GM23338 (cell line): ENCODE measurements at regions not wholly inside any gene's neighbourhood (a gene's known extent, or its start where the extent isn't known, plus 50 kb on each side); places are given as distances from the start of the nearest gene placed in this dataset.

Experiments
- ATAC-seq: fragments of 200-7000 bp; cut with Tn5 transposase; 3 replicates; pipeline ENCODE4 v1.9.1; 2020
- DNase-seq: peaks from one replicate; pipeline ENCODE4 v3.0.0-alpha.2; 2015; ENCODE audit warnings: low spot score
- H2AFZ ChIP-seq: fragments of 200-600 bp; sonication (generic); 2 replicates; pipeline ENCODE4 v1.8.0; 2016; ENCODE audit warnings: antibody characterized with exemption, mild to moderate bottlenecking, moderate library complexity
- H3F3A ChIP-seq: fragments of 200-600 bp; sonication (generic); replicated peaks from 2 replicates; pipeline ENCODE4 v1.8.0; 2017; ENCODE audit warnings: antibody characterized with exemption, mixed run types, low read depth
- H3K27ac ChIP-seq: fragments of 200-600 bp; sonication (generic); 2 replicates; pipeline ENCODE4 v1.6.1; 2016; ENCODE audit warnings: low read depth
- H3K27me3 ChIP-seq: fragments of 200-600 bp; sonication (generic); 2 replicates; pipeline ENCODE4 v1.8.0; 2016; ENCODE audit warnings: mild to moderate bottlenecking, mixed run types, moderate library complexity; ENCODE audit not compliant: insufficient read depth
- H3K36me3 ChIP-seq: fragments of 200-600 bp; sonication (generic); 2 replicates; pipeline ENCODE4 v1.8.0; 2016; ENCODE audit warnings: mild to moderate bottlenecking; ENCODE audit not compliant: insufficient read depth
- H3K4me1 ChIP-seq: fragments of 200-600 bp; sonication (generic); 2 replicates; pipeline ENCODE4 v1.8.0; 2016; ENCODE audit warnings: mild to moderate bottlenecking, moderate library complexity; ENCODE audit not compliant: insufficient read depth
- H3K4me2 ChIP-seq: fragments of 200-600 bp; sonication (generic); 2 replicates; pipeline ENCODE4 v1.7.1; 2017; ENCODE audit warnings: mixed run types
- H3K4me3 ChIP-seq: fragments of 200-600 bp; sonication (generic); 2 replicates; pipeline ENCODE4 v1.6.1; 2016; ENCODE audit warnings: mixed run types
- H3K79me2 ChIP-seq: fragments of 200-600 bp; sonication (generic); replicated peaks from 2 replicates; pipeline ENCODE4 v1.8.0; 2017; ENCODE audit warnings: mild to moderate bottlenecking; ENCODE audit not compliant: insufficient read depth
- H3K9me2 ChIP-seq: fragments of 200-600 bp; sonication (generic); 2 replicates; pipeline ENCODE4 v1.8.0; 2017; ENCODE audit not compliant: insufficient read depth
- H4K20me1 ChIP-seq: fragments of 200-600 bp; sonication (generic); replicated peaks from 2 replicates; pipeline ENCODE4 v1.8.0; 2017; ENCODE audit warnings: mild to moderate bottlenecking; ENCODE audit not compliant: insufficient read depth
- H3K27ac Mint-ChIP-seq: 2 replicates; pipeline ENCODE4 v1.8.0; 2020; ENCODE audit warnings: inconsistent platforms, mild to moderate bottlenecking, moderate library complexity, mixed read lengths
- H3K27me3 Mint-ChIP-seq: 3 replicates; pipeline ENCODE4 v1.8.0; 2022; ENCODE audit warnings: low read depth, mild to moderate bottlenecking, moderate library complexity, mixed read lengths, inconsistent platforms; ENCODE audit not compliant: insufficient read depth, poor library complexity
- H3K36me3 Mint-ChIP-seq: 3 replicates; pipeline ENCODE4 v1.8.0; 2021; ENCODE audit warnings: low read depth, mild to moderate bottlenecking, inconsistent platforms, moderate library complexity, mixed read lengths
- H3K4me1 Mint-ChIP-seq: 3 replicates; pipeline ENCODE4 v1.8.0; 2020; ENCODE audit warnings: mild to moderate bottlenecking, inconsistent platforms, mixed read lengths
- H3K4me3 Mint-ChIP-seq: 3 replicates; pipeline ENCODE4 v1.8.0; 2021; ENCODE audit warnings: moderate library complexity, mild to moderate bottlenecking, inconsistent platforms, mixed read lengths
- H3K9me3 Mint-ChIP-seq: 3 replicates; pipeline ENCODE4 v1.8.0; 2020; ENCODE audit warnings: moderate library complexity, mild to moderate bottlenecking, inconsistent platforms, mixed read lengths
- EZH2 ChIP-seq: fragments of 200-600 bp; sonication (generic); IDR thresholded peaks from one replicate; pipeline ENCODE4 v1.8.0; 2017; ENCODE audit warnings: antibody characterized with exemption, mild to moderate bottlenecking, low read depth; ENCODE audit not compliant: unreplicated experiment
- EZH2phosphoT487 ChIP-seq: fragments of 200-600 bp; sonication (generic); IDR thresholded peaks from one replicate; pipeline ENCODE4 v1.8.1; 2018; ENCODE audit warnings: antibody characterized with exemption; ENCODE audit not compliant: unreplicated experiment
- JUNB ChIP-seq: IDR thresholded peaks from one replicate; pipeline ENCODE4 v1.6.1; 2016; ENCODE audit warnings: antibody characterized with exemption; ENCODE audit not compliant: unreplicated experiment
- TF ChIP-seq, protein P1 (sequence below): IDR thresholded peaks from one replicate; pipeline ENCODE4 v1.6.1; 2018; ENCODE audit warnings: antibody characterized with exemption; ENCODE audit not compliant: unreplicated experiment
- TF ChIP-seq, protein P2 (sequence below): fragments of 250-450 bp; sonication (Bioruptor Pico); IDR thresholded peaks from 2 replicates; pipeline ENCODE4 v1.5.0; 2020; ENCODE audit warnings: mild to moderate bottlenecking, moderate library complexity
- TF ChIP-seq, protein P3 (sequence below): IDR thresholded peaks from 2 replicates; pipeline ENCODE4 v1.6.1; 2016; ENCODE audit warnings: antibody characterized with exemption
- TF ChIP-seq, protein P4 (sequence below), 2 experiments: fragments of 200-600 bp in 1 of 2; sonication (generic) in 1 of 2; conservative IDR thresholded peaks; 2 replicates each; pipeline versions ENCODE4 v1.5.1 to v1.6.1; 2016 to 2017; ENCODE audit warnings: antibody characterized with exemption in 2 of 2, low read depth in 2 of 2, mild to moderate bottlenecking in 2 of 2, moderate library complexity in 1 of 2

DNA sequence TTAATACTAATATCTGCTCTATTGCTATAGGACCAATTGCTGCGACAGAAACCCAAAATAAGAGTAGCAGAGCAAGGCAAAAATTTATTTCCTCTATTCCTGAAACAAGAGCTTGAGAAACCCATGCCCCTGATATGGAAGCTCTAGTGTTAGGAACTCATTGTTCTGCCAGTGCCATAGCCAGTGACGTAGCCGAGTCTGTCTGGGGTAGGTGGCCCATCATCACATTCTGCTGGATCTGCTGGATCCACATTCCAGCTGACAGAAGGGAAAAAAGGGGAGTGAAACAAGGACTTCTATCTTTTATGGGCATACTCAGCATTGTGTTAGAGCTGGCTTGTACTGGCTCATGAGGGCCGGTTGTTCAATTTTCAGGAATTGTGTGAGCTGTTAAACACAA lies 248.9 kb upstream of the MON1B start (continued):
- TF ChIP-seq, protein P1, sequence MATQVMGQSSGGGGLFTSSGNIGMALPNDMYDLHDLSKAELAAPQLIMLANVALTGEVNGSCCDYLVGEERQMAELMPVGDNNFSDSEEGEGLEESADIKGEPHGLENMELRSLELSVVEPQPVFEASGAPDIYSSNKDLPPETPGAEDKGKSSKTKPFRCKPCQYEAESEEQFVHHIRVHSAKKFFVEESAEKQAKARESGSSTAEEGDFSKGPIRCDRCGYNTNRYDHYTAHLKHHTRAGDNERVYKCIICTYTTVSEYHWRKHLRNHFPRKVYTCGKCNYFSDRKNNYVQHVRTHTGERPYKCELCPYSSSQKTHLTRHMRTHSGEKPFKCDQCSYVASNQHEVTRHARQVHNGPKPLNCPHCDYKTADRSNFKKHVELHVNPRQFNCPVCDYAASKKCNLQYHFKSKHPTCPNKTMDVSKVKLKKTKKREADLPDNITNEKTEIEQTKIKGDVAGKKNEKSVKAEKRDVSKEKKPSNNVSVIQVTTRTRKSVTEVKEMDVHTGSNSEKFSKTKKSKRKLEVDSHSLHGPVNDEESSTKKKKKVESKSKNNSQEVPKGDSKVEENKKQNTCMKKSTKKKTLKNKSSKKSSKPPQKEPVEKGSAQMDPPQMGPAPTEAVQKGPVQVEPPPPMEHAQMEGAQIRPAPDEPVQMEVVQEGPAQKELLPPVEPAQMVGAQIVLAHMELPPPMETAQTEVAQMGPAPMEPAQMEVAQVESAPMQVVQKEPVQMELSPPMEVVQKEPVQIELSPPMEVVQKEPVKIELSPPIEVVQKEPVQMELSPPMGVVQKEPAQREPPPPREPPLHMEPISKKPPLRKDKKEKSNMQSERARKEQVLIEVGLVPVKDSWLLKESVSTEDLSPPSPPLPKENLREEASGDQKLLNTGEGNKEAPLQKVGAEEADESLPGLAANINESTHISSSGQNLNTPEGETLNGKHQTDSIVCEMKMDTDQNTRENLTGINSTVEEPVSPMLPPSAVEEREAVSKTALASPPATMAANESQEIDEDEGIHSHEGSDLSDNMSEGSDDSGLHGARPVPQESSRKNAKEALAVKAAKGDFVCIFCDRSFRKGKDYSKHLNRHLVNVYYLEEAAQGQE = no peak

DNA sequence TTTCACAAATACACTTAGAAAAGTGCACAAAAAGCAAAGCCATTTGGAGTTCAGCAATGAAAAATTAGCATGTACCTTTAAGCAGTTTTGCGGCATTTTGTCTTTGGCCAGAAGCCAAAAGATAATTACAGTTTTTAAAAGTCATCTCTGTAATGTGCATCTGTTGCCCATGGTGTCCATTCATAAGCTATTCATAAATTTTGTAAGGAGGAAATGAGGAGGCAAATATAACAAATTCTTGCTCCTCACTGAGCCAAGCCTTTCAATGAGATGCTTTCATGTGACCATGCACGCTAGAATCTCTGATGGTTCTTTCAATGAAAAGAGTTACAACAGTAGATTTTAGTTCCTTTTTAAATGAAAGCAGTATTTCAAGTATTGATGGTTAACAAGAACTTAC lies 247.1 kb upstream of the MON1B start:
- H3K27ac Mint-ChIP-seq = no peak overlapping the region
- Histone ChIP-seq H3K4me2 (no peak overlapping the region), H3F3A (no peaks in the 10 kb centered on the region), H3K27ac (no peak overlapping the region), H3K4me1 (no peaks in the 10 kb centered on the region), H3K9me2 (no peaks in the 10 kb centered on the region), H3K27me3 (no peaks in the 10 kb centered on the region), H3K4me3 (no peak overlapping the region), H4K20me1 (no peaks in the 10 kb centered on the region), H3K79me2 (no peaks in the 10 kb centered on the region), H2AFZ (no peak overlapping the region), H3K36me3 (no peaks in the 10 kb centered on the region)
- peaks cover 5% of the 10 kb centered on the region; the same call in 2 of the 3 replicates for H3K4me1 Mint-ChIP-seq
- DNase-seq (no peak), ATAC-seq (no peak)
- peaks cover 58% of the 10 kb centered on the region for H3K9me3 Mint-ChIP-seq
- no peak for TF ChIP-seq EZH2phosphoT487
- TF ChIP-seq, protein P2, sequence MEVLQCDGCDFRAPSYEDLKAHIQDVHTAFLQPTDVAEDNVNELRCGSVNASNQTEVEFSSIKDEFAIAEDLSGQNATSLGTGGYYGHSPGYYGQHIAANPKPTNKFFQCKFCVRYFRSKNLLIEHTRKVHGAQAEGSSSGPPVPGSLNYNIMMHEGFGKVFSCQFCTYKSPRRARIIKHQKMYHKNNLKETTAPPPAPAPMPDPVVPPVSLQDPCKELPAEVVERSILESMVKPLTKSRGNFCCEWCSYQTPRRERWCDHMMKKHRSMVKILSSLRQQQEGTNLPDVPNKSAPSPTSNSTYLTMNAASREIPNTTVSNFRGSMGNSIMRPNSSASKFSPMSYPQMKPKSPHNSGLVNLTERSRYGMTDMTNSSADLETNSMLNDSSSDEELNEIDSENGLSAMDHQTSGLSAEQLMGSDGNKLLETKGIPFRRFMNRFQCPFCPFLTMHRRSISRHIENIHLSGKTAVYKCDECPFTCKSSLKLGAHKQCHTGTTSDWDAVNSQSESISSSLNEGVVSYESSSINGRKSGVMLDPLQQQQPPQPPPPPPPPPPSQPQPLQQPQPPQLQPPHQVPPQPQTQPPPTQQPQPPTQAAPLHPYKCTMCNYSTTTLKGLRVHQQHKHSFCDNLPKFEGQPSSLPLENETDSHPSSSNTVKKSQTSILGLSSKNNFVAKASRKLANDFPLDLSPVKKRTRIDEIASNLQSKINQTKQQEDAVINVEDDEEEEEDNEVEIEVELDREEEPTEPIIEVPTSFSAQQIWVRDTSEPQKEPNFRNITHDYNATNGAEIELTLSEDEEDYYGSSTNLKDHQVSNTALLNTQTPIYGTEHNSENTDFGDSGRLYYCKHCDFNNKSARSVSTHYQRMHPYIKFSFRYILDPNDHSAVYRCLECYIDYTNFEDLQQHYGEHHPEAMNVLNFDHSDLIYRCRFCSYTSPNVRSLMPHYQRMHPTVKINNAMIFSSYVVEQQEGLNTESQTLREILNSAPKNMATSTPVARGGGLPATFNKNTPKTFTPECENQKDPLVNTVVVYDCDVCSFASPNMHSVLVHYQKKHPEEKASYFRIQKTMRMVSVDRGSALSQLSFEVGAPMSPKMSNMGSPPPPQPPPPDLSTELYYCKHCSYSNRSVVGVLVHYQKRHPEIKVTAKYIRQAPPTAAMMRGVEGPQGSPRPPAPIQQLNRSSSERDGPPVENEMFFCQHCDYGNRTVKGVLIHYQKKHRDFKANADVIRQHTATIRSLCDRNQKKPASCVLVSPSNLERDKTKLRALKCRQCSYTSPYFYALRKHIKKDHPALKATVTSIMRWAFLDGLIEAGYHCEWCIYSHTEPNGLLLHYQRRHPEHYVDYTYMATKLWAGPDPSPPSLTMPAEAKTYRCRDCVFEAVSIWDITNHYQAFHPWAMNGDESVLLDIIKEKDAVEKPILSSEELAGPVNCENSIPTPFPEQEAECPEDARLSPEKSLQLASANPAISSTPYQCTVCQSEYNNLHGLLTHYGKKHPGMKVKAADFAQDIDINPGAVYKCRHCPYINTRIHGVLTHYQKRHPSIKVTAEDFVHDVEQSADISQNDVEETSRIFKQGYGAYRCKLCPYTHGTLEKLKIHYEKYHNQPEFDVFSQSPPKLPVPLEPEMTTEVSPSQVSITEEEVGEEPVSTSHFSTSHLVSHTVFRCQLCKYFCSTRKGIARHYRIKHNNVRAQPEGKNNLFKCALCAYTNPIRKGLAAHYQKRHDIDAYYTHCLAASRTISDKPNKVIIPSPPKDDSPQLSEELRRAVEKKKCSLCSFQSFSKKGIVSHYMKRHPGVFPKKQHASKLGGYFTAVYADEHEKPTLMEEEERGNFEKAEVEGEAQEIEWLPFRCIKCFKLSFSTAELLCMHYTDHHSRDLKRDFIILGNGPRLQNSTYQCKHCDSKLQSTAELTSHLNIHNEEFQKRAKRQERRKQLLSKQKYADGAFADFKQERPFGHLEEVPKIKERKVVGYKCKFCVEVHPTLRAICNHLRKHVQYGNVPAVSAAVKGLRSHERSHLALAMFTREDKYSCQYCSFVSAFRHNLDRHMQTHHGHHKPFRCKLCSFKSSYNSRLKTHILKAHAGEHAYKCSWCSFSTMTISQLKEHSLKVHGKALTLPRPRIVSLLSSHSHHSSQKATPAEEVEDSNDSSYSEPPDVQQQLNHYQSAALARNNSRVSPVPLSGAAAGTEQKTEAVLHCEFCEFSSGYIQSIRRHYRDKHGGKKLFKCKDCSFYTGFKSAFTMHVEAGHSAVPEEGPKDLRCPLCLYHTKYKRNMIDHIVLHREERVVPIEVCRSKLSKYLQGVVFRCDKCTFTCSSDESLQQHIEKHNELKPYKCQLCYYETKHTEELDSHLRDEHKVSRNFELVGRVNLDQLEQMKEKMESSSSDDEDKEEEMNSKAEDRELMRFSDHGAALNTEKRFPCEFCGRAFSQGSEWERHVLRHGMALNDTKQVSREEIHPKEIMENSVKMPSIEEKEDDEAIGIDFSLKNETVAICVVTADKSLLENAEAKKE (CRISPR knock-in tag) = no peak
- TF ChIP-seq JUNB = no peak
- TF ChIP-seq, protein P3, sequence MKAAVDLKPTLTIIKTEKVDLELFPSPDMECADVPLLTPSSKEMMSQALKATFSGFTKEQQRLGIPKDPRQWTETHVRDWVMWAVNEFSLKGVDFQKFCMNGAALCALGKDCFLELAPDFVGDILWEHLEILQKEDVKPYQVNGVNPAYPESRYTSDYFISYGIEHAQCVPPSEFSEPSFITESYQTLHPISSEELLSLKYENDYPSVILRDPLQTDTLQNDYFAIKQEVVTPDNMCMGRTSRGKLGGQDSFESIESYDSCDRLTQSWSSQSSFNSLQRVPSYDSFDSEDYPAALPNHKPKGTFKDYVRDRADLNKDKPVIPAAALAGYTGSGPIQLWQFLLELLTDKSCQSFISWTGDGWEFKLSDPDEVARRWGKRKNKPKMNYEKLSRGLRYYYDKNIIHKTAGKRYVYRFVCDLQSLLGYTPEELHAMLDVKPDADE = no peak
- TF ChIP-seq EZH2 = no peak
- TF ChIP-seq, protein P4, sequence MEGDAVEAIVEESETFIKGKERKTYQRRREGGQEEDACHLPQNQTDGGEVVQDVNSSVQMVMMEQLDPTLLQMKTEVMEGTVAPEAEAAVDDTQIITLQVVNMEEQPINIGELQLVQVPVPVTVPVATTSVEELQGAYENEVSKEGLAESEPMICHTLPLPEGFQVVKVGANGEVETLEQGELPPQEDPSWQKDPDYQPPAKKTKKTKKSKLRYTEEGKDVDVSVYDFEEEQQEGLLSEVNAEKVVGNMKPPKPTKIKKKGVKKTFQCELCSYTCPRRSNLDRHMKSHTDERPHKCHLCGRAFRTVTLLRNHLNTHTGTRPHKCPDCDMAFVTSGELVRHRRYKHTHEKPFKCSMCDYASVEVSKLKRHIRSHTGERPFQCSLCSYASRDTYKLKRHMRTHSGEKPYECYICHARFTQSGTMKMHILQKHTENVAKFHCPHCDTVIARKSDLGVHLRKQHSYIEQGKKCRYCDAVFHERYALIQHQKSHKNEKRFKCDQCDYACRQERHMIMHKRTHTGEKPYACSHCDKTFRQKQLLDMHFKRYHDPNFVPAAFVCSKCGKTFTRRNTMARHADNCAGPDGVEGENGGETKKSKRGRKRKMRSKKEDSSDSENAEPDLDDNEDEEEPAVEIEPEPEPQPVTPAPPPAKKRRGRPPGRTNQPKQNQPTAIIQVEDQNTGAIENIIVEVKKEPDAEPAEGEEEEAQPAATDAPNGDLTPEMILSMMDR (conservative IDR thresholded peaks at IDR 0.05; ENCODE audit: low read depth in 2 of 2) = no peak
- peaks cover 5% of the 10 kb centered on the region for H3K27me3 Mint-ChIP-seq
- 0 out of 3 replicates have a peak, but pooled peaks cover 3% of the 10 kb centered on the region for H3K36me3 Mint-ChIP-seq
- H3K4me3 Mint-ChIP-seq = no peak overlapping the region
